ENCODE measurements at regions not wholly inside any gene's neighbourhood (a gene's known extent, or its start where the extent isn't known, plus 50 kb on each side); places are given as distances from the start of the nearest gene placed in this dataset.

- TF ChIP-seq POLR2A (IDR thresholded peaks at IDR 0.05) (no peak), CTCF (IDR thresholded peaks at IDR 0.05) (no peak)
Measured at GRCh38 chrX:40962793-40963407, 122.3 kb upstream of the USP9X start.

Data from thyroid gland (tissue), 4 donors.